ENCODE measurements at regions not wholly inside any gene's neighbourhood (a gene's known extent, or its start where the extent isn't known, plus 50 kb on each side); places are given as distances from the start of the nearest gene placed in this dataset.
A peak's percentile ranks its signal among the peaks of the same experiment; 100 is the strongest.

DNA sequence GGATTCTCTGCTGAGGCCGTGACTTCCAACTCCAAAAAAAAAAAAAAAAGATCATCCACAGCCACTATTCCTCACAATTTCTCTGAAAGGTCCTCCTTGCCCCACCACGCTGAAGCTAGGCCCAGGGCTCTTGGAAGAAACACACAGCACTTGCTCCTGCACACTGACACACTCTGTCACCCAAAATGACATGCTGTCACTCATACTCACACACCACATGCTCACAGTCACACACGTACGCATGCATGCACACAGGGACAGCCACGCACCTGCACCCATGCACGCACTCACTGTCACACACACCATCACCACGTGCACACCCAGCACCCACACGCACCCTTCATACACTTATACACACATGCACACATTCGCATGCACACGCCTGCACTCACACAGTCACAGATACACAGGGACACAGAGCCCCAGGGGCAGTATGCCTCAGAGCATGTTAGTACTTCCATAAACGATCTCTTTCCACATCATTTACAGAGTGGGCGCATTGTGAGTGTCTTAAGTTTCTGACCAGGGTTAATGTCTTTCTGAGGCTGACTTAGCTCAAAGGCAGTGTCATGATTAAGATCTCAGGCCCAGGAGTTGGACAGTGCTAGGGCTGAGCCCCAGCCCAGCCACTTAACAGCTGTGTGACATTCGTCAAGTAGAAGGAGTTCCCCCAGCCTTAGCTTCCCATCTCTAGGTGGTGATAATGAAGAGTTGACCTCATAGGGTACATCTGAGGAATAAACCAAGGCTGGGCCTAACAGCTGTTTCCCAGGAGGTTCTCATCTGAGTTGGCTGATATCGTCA, 93.4 kb downstream of the GLI2 start:
- no peak for DNase-seq (ENCODE audit: low read depth in 2 of 2)

DNA sequence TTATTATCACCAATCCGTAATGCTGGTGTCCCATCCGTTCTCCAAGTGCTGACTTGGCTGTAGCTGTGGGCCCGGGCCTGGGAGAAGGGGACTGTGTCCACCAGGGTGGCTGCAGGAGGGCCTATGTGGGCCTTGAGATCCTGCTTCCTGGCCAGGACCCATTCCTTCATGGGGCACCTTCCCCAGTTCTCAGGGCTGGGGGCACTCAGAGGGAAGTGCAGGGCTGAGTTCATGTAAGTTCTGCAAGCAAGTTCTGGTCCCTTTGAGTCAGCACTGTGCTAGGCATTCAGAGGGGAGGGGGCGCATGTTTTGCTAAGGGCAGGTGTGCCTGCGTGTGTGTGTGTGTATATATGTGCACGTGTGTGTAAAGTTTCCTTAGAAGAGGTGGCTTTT, 94.0 kb downstream of the GLI2 start:
- DNase-seq (ENCODE audit: low read depth in 2 of 2): no peak

DNA sequence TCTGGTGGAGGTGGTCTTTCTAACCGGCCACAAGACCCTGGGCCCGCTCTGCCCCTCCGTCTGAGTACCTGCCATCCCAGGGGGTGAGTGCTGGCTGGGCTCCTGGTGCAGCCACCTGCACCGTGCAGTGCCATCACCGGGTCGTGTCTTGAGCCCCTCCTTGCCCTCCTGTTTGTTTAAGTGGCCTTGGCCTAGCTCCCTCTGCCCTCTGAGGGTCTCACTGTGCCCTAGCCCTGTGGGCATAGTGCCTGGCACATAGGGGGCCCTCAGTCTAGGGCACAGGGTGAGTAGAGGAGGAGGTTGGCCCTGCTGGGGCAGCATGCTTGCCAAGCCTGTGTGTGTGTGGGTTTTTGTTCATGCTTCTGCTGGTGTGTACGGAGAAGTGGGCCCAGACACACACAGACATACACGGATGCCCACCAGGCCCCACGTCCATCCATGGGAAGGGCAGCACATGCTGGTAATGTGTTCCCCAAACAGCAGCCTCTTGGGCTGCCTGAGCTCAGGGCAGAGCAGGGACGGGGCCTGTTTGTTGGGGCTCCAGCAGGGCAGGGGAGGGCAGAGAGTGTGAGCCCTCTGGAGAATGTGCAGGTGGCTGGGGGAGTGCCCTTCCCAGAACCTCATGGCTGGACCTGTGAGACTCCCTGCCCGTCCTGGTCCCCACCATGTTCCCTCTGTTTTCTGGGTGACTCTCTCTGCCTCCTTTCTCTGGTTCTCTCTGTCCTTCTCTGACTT, 94.6 kb downstream of the GLI2 start:
- no peak for DNase-seq (ENCODE audit: low read depth in 2 of 2)

DNA sequence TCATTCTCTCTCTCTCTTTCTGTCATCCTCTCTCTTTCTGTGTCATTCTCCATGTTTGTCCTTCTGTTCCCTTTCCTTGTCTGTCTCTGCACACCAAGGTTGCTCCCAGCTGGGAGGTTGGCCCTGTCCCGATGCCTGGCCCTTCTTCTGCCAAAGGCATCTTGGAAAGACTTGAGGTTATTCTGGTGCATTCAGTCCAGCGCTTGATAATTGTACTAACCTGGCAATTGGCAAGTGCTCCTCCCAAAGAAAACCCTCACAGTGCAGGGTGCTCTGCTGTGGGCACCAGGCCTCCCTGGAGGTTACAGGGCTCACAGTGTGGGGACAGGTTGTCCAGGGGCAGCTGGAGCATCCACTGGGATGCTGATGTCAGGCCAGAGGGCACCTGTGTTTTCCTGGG, 95.4 kb downstream of the GLI2 start:
- no peak for DNase-seq (ENCODE audit: low read depth in 2 of 2)

DNA sequence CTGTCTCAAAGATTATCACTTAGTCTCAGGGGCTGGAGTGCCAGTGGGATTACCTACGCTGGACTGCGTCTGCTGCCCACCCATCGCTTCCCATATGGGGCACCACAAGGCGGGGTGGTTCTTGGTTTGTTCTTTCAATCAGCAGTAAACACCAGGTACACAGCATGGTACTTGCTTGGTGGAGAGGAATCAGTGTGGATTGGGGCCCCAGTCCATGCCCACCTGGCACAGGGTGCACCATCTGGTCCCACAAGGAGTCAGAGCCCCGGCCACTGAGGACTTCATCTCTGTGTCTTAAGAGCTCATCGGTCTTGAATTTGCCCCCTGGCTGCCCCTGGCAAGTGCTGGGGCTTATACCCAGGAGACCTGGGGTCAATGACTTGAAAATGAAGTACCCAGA, 96.2 kb downstream of the GLI2 start:
- DNase-seq (ENCODE audit: low read depth in 2 of 2): no peak

DNA sequence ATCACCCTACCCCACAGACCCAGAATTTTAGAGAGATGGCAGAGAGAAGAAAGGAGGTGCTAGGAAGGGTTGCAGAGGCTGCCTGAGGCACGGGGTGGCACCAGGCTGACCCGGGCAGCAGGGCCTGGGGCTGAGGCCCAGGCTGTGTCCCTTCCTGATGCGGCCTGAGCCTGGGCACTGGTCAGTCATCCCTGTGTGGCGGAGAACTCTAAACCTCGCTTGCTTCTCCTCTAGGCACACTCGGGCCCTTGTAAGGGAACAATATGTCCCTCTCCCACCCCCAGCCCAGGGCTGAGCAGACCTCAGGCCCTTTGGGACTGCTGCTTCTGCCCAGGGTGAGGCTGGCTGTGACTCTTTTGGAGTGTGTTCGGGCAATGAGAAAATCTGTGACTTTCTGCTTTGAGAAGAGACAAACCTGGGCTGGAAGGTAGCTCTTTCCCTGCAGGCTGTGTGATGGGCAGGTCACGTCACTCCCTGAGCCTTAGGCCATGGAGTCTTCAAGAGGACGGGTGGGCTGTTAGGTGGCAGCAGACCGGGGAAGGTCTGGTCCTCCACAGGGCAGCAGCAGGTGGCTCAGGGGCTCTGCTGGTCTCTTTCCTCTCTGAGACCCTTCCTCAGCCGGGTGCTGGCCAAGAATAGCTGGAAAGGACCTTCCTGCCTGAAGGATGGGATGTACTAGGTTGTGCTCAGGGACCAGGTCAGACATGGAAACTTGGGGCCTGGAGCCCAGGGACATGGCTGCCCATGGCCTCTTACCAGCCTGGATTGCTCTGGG, 96.8 kb downstream of the GLI2 start:
- no peak for DNase-seq (ENCODE audit: low read depth in 2 of 2)

DNA sequence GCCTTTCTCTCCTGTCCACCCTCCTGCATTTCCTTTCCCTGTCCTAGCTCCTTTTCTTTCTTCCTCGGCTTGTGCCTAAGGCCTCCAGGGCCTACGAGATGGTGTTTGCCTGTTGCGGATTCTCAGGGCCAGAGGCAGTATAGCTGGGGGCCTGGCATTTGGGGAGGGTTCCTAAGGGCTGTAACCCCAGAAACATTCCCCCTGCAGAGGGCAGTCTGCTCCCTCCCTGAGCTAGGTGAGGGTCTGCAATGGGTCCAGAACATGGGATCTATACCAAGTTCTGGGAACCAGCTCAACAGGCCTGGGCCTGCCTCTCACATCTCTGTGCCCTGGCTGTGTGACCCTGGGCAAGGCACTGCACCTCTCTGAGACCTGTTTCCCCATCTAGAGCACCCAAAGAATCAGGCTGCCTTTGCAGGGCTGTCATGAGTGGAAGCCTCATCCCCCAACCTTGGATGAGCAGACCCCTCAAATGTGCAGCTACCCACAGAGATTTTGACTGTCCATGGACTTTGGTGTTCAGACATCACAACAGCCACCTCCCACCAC, 97.5 kb downstream of the GLI2 start:
- no peak for DNase-seq (ENCODE audit: low read depth in 2 of 2)

DNA sequence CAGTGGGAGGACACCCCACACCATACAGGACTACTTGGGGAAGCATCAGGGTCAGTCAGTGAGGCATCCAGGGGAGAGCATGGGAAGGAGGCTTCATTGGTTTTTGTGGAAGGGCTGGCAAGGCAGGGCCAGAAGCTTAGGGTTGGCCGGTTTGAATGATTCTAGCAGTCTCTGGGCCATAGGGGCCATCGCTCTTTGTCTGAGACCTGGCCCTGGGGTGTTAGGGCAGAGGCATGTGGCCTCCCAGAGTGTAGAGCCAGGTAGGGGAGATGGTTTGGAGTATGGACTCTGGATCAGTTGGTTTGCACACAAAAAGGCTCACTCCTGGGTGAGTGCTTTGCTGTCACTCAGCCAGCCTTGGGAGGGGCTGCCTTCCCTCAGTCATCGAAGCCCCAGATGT, 98.5 kb downstream of the GLI2 start:
- no peak for DNase-seq (ENCODE audit: low read depth in 2 of 2)

DNA sequence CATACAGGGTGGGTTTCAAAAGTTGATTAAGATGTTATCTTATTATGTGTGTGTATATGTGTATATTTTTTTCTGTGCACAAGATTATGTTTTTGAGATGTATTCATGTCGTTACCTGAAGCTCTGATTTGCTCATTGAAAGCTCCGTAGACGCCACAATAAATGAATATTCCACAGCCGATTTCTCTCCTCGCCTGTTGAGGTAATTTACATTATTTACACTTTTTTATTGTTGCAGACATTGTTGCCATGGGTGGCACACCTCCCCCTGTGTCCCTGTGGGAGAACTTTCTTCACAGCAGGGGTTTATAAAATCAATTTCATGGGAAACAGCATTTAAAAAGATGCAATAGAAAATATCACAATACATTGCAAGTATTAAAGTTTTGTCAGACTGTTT, 100.6 kb downstream of the GLI2 start:
- DNase-seq (ENCODE audit: low read depth in 2 of 2): no peak

DNA sequence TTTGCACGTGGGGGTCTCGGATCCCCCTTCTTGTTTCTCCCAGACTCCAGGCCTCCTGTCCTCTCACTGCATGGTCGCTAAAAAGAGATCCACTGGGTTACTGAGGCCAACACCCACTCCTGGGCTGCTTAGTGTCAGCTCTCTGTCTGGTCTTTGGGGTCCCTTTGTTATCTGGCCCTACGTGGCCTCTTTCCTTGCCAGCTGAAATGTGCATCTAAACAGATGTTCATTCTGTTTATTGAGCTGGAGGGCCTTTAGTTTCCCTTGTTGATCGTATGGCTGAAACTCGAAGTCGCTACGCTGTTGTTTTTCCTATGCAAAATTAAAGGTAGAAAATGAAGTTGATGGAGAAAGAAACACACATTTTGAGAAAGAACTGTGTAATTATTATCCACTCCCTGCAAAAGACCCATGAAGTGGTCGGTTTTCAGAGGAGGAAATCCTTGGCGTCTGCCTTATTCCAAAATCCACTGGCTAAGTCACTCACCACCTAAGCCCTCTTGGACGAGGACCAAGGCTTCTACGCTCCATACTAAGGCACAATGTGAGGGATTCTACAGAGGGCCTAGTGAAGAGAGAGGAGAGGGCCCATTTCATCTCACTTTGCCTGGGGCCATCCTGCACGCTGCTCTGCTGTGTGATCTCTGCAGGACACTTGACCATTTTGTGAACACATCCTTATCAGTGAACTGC, 105.3 kb downstream of the GLI2 start:
- DNase-seq (ENCODE audit: low read depth in 2 of 2): no peak

DNA sequence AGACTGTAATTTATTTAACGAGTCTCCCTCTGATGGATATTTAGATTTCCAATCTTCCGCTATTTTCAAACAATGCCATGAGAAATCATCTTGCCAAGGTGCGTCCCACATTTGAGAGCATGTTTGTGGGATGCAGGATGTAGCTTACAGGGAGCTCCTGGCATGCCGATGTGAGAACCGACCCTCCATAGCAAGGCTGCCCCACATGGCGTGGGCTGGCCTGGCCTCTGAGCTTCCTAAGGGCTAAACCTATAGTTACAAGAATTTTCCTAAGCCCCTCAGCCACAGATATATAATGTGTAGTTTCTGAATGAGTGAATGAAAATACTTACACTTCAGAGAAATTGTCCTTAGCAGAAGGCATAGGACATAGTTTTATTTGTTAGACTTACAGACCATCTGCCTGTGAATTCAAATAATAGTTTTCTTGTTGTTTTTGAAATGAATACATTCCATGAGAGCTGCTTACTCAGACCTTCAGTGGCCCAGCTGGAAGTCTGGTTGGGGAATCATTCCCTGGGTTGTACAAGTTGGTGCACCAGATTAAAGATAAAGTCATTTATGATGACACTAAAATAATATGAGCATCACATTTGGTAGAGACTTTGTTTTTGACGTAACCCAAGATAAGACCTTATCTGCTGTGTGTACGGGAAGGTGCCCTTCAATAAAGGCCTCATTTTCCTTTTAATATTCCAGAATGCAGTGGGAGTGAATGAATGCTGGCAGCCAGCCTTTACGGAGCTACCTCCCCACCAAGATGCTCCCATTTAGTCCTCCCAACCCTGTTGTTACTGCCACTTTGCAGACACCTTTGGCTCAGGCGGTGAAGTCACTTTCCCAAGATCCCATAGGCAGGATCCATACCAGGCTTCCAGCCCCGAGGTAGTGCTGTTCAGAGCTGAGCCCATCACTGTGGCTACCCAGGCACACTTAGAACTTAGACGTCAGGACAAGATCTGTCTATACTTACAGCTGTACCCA, 107.1 kb downstream of the GLI2 start:
- no peak for DNase-seq (ENCODE audit: low read depth in 2 of 2)

DNA sequence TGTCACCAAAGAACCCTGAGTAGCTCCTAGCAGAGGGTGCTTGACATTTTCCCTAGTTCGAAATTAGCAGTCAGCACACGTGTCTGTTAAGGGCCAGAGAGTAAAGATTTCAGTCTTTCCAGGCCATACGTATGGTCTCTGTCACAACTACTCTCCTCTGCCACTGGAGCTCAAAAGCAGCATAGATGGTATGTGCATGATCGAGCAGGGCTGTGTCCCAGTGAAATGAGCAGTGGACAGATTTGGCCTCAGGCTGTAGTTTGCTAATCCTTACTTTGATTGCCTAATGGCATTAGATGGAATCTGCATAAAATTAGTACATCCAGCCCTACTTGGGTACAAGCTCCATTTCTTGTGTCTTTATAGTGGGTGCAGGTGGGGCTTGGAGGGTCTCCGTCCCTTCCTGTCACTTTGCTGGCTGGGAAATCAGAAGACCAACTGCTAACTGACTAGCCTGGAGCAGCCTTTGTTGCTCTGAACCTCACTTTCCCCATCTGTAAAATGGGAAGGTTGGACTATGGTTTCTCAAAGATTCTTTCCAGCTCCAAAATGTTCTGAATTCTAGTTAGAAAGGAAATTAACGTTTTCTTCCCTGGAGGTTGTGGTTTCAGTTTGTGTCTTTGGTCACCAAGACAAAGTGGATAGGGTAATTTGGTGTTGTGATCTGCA, 108.5 kb downstream of the GLI2 start:
- DNase-seq (ENCODE audit: low read depth in 2 of 2): no peak

DNA sequence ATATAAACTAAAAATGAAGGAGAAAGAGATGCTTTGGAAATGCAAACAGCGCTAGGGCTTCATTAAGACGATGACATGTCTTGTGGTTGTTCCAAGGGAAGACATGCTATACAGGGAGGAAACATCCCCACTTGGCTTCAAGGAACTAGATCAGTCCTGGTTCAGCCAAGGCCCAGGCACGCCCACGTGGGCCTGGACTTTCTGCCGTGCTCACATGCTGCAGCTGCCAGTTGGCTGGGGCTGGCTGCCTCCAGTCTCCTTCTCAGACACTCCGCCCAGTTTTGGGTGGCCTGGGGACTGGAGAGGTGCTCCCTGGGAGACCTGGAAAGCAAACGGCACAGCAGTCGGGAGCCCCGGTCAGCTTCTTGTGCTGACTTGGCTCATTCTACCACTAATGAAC, 109.6 kb downstream of the GLI2 start:
- no peak for DNase-seq (ENCODE audit: low read depth in 2 of 2)

DNA sequence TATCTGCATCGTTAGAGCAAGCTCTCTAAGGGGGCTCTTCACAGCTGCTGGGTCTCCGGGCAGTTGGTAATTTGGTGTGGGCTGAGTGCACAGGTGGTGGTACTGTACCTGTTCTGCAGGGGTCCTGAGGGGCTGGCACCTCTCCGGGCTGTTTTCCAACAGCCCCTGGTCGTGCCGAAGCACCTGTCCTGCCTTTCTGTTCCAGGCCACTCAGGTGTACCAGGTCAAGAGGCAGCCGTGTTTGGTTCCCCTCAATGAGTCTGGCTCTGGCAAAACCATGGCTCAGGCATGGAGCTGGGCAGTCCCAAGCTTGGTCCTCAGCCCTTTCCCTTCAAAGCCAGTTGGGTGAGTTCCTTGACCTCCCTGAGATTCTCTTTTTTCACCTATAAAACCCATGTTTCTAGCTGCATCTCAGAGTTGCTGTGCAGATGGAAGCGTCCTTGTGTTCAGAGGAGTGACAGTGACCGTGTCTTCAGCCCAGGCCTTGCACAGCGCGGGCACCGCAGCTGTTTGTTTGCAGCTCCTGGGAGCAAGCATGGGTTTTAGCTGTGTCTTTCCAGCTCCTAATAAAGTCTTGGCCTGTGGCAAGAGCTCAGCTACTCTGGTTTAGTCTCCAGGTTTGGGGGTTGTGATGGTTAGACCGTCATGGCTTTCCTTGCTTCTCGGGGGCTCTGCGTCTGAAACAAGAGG, 110.9 kb downstream of the GLI2 start:
- no peak for DNase-seq (ENCODE audit: low read depth in 2 of 2)

DNA sequence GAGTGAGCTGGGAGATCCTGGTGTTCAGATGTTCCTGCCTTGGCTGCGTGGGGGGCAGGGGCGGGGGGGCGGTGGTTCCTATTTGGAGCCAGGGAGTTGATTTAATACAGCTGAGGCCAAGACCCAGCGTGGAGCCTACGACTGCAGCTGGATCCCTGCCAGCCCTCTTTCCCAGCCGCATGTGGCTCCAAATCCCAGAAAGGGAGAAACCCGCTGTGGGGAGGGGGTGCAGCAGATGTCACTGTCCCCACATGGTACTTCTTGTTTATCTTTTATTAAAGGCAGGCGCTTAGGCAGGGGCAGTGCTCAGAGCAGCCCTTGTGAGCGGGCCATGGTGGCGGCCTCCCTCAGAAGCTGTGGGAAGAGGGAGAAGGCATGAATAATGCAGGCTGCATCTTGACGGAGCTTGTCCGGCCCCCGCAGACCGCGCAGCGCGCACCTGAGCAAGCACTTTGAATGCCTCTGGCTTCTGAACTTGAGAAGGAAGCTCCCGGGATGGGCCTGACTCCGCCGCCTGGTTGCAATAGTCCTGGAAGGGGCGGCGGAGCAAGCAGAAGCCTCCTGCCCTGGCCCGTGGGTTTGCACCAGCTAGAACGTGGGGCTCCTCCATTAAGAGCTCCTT, 112.1 kb downstream of the GLI2 start:
- DNase-seq (ENCODE audit: low read depth in 2 of 2): peak; percentile 52 to 55

DNA sequence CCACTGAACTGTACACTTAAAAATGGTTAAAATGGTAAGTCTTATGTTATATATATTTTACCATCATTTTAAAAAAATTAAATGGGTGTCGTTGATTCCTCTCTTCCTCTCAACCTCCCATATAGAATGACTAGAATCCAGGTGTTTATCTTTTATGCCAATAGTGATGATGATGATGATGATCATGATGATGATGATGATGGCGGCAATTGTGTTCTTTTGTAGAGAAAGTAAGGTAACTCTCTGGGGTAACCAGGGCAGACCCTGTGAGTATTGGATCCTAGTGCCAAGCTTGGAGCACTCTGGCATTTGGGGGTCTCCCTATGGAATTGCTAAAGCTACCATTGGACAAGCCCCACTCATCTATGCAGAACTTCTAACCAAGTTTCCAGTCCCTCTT, 113.6 kb downstream of the GLI2 start:
- DNase-seq (ENCODE audit: low read depth in 2 of 2): no peak

DNA sequence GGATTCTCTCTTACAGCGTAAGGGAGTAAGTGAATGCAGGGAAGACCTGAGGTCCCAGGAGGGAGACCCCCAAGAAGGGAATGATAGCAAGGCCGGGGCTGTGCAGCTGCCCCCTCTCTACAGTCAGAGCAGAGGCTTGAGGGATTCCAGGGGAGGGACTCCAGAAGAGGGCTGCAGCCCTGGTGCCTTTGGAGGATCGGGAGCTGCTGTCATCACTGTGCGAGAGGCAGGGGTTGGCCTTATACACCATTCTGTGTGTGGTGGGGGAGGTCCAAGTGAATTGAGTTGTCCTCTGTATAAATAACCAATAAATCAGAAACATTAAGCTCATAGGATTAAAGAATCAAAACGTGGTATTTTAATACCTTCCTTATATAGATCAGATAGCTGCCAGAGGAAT, 114.9 kb downstream of the GLI2 start:
- no peak for DNase-seq (ENCODE audit: low read depth in 2 of 2)

DNA sequence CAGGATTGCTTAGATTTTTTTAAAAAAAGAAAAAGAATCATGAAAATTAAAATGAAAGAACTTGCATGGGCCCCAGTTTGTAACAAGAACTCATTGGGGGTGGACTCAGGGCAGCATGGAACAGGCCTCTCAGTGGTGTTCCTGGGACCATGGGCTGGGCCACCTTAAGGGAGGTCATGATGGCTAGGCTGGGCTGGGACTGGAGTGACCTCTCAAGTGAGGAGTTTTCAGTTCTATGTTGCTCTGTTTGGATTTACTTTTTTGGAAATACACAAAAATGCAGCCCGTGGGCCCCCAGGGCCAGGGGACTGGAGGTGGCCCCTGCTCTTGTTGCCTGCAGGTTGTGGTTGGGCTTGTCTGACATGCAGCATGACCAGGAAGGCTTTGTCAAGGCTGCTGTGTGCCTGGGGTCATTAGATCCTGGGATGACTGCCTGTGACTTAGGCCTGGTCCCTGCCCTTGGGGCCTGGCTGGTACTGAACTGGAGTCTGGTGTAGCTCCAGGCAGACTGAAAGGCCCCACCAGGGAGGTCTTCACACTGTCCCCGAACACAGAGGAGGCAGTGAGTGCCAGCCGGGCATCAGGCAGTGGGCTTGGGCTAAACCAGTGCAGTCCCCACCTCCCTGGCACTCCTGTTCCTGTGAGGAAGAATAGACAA, 115.6 kb downstream of the GLI2 start:
- DNase-seq (ENCODE audit: low read depth in 2 of 2): no peak
